ENCODE measurements at regions not wholly inside any gene's neighbourhood (a gene's known extent, or its start where the extent isn't known, plus 50 kb on each side); places are given as distances from the start of the nearest gene placed in this dataset.

DNA sequence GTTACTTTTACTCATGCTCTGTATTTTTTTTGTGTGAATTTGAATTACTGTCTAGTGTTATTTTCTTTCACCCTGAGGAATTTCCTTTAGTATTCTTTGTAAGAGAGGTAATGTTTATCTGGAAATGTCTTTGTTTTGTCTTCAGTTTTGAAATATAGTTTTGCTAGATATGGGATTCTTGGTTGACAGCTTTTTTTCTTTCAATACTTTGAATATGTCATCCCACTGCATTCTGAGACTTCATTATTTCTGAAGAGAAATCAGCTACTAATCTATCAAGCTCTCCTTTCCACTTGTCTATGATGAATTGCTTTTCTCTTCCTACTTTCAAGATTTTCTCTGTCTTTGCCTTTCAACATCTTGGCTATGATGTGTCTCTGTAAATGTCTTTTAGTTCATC lies 217.0 kb upstream of the CASK start:
- no peak for TF ChIP-seq CTCF (IDR thresholded peaks at IDR 0.05; ENCODE audit: control insufficient read depth, insufficient read depth, low read depth, low read length, missing control alignments)
- no peak for DNase-seq (ENCODE audit: low read depth)

DNA sequence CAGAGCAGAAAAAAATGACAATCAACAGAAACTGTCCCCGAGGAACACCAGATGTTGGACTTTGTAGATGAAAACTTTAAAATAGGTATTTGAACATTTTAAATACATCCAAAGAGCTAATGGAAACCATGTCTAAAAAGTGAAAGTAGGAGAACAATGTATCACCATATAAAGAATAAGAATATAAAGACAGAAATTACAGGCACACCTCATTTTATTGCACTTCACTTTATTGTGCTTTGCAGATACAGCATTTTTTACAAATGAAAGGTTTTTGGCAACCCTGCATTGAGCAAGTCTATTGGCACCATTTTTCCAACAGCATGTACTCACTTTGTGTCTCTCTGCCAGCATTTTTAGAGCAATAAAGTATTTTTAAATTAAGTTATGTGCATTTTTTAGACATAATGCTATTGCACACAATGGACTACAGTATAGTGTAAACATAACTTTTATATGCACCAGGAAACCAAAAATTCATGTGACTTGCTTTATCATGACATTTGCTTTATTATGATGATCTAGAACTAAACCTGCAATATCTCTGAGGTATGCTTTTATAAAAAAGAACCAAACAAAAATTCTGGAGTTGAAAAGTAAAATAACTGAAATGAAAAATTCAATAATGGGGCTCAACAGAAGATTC lies 212.4 kb upstream of the CASK start:
- H3K4me3 ChIP-seq (ENCODE audit: control insufficient read depth, low read depth, low read length): no peak overlapping the region
- no peak for TF ChIP-seq CTCF (IDR thresholded peaks at IDR 0.05; ENCODE audit: control insufficient read depth, insufficient read depth, low read depth, low read length, missing control alignments)
- no peak for DNase-seq (ENCODE audit: low read depth)

More for the DNA sequence above, 217.0 kb upstream of the CASK start:
- H3K4me3 ChIP-seq (ENCODE audit: control insufficient read depth, low read depth, low read length): no peak overlapping the region

DNA sequence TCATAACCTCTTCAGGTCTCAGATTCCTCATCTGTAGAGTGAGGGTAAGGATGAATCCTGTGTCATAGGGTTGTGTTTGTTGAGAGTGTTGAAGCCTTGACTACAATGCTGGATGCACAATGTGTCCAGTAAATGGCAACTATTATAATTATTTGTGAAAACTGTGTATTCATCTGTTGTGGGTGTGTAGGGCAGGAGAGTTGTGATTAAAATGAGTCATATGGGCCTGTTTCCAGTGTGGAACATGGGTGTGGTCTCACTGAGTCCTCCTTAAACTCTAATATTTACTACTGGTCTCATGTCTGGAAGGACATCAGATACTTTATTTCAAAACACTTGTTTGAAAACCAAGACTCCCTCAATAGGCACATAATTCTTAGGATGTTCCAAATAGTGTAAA lies 208.5 kb upstream of the CASK start:
- no peak for TF ChIP-seq CTCF (IDR thresholded peaks at IDR 0.05; ENCODE audit: control insufficient read depth, insufficient read depth, low read depth, low read length, missing control alignments)
- H3K4me3 ChIP-seq (ENCODE audit: control insufficient read depth, low read depth, low read length): no peak overlapping the region
- no peak for DNase-seq (ENCODE audit: low read depth)

DNA sequence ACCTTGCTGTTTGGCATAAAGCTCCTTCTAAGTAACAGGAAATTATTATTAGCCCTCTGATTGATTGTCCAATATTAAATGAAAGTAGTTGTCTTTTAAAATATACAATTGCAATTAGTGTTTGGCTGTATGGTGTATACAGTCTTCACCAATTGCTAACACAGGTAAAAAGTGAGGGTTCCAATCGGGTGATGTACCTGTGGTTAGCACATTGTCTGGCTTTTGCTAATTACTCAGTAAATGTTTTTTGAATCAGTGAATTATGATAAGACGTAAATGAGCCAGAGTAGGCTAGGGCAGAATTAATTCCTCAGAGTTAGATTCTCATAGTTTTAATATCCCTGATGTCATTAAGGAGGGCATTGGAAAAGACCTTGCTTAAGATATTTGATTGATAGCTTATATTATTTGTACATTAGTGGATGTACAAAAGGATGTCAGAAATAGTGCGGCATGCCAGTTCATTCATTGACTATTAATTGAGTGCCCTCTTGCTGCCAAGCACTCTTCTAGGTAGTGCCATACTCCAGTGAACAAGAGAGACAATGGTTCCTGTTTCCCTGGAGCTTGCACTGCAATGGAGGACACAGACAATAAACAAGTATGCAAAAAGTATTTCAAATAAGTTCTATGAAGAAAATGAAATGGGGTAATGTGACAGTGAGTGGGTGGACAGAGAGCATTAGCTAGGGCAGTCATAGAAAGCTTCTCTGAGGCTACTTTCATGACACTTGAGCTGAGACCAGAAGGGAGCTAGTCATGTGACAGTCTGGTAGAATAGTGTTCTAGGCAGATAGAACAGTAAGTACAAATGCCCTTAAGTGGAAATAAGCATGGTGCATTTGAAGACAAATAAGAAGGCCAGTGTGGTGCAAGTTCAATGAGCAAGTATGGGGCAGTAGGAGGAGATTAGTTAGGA lies 205.9 kb upstream of the CASK start:
- TF ChIP-seq CTCF (IDR thresholded peaks at IDR 0.05; ENCODE audit: control insufficient read depth, insufficient read depth, low read depth, low read length, missing control alignments): no peak
- no peak for DNase-seq (ENCODE audit: low read depth)
- H3K4me3 ChIP-seq (ENCODE audit: control insufficient read depth, low read depth, low read length): no peak overlapping the region

- H3K4me3 ChIP-seq (ENCODE audit: control insufficient read depth, low read depth, low read length): no peak overlapping the region
- no peak for DNase-seq (ENCODE audit: low read depth)
- TF ChIP-seq CTCF (IDR thresholded peaks at IDR 0.05; ENCODE audit: control insufficient read depth, insufficient read depth, low read depth, low read length, missing control alignments): no peak
Observed at GRCh38 chrX:42128587-42128986, 205.2 kb upstream of the CASK start.

- DNase-seq (ENCODE audit: low read depth): no peak
- H3K4me3 ChIP-seq (ENCODE audit: control insufficient read depth, low read depth, low read length): no peak overlapping the region
- no peak for TF ChIP-seq CTCF (IDR thresholded peaks at IDR 0.05; ENCODE audit: control insufficient read depth, insufficient read depth, low read depth, low read length, missing control alignments)
Observed at GRCh38 chrX:42128020-42128419, 204.7 kb upstream of the CASK start.

All from AG09309 (cell line).